ENCODE measurements at regions not wholly inside any gene's neighbourhood (a gene's known extent, or its start where the extent isn't known, plus 50 kb on each side); places are given as distances from the start of the nearest gene placed in this dataset.

DNA sequence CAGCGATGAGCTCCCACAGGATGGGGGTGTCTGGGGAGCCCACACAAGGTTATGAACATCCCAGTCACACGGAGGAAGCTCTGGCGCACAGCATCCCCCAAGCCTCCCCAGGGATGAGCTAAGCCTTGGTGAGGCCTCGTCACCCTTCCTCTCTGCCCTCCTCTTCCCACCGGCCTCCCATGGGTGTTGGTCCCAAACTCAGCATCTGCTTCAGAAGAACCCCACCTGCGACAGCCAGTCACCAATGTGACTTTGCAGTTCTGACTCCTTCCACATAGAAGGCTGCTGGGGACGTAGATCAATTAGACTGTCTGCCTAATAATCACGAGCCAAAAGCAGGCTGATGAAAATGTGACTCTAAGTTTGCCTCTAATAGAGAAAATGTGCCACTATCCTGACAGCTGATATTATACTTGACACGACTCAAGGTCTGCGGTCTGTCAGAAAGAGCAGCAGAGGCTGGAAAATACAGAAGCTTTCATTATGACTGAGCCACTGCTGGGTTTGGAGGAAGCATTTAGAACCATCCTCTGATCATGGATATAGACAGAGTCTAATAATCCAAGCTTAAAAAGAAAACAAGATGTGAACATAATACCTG, 116.0 kb upstream of the PFKP start:
- DNase-seq (ENCODE audit: low spot score) = no peak

DNA sequence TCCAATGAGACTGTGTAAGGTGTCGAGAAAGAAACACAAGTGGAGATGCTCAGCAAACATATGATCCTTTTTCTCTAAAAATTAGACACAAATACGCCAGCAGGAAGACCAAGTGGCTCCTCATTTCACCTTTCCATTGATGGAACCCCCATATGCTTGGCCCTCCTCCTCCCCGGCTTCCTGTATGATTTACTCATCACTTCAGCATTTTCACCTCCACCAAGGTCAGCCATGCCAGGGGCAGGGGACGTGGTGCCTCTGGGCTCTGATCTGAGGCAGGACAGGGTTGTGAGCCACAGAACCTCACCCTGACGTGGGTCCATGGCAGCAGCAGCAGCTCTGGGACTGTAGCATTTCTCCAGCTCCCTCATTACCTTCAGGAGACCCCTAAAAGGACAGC, 116.8 kb upstream of the PFKP start:
- DNase-seq (ENCODE audit: low spot score) = no peak

DNA sequence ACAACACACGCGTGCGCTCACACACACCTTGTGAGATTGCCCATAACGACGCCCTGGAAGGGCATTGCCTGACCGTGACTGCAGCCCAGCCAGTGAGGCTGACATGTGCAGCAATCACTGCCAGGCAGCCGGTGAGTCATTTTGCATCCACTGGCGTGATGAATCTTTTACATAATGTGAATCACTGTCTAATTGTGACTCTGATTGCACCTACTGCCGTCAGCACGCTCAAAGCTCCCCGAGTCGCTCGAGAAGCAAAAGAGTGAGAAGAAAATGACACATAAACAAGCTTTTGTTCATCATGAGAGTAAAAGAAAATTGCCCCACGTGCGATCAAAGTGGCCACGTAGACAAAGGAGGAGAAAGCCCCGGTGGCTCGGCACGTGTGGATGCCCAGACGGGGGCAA, 117.4 kb upstream of the PFKP start:
- DNase-seq (ENCODE audit: low spot score) = no peak

DNA sequence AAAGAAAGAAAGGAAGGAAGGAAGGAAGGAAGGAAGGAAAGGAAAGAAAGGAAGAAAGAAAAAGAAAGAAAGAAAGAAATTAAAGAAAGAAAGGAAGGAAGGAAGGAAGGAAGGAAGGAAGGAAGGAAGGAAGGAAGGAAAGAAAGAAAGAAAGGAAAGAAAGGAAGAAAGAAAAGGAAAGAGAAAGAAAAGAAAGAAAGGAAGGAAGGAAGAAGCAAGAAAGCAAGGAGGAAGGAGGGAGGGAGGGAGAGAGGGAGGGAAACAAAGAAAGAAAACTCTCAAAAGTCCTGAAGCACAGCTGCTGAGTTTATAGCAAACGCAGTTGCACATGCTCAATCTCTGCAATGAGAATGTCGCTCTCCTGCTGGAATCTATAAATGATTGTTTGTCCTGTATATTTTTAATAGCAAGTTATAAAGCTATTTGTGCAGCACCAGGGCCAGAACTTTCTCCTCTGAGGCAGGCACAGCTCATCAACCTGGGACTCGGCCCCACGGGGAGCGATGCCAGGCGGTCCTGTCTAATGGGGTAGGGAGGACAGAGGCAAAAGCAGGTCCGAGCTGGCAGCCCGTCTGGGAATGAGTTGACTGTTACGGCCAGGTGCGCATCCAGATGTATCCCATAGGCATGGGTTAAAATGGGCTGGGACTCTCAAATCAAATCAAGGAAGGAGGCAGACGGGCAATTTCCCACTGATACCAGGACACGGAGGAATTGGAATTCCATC, 118.0 kb upstream of the PFKP start:
- DNase-seq (ENCODE audit: low spot score) = no peak

DNA sequence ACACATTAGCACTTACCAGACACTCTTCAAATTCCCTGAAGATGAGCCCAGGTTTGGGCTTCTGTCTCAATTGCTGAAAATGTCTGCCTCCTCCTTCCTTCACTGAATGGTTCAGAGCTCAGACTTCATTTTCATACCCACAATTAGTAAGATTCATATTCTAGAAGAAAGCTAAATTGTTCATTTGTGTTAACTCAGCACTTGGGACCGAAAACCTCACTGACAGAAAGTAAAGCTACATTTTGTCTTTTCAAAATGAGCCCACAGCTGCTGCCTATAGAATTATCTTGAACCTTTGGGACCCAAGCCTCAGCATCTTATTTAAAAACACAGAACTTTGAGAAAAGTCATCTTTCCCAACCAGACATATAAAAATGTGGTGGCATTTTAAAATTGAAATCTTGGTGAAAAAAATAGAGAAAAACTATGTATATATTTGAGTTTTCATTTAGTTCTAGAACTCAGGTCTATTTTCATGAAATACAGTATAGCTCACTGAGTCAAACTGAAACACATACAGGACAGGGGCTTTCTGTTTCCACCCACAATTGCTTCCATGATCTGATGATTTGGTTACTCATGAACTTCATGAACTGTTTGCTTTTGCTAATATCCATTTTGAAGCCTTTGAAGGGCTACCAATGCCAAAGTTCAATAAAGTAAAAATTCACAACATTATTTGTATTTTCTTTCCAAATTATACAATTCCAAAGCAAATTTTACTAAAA, 119.1 kb upstream of the PFKP start:
- no peak for DNase-seq (ENCODE audit: low spot score)

DNA sequence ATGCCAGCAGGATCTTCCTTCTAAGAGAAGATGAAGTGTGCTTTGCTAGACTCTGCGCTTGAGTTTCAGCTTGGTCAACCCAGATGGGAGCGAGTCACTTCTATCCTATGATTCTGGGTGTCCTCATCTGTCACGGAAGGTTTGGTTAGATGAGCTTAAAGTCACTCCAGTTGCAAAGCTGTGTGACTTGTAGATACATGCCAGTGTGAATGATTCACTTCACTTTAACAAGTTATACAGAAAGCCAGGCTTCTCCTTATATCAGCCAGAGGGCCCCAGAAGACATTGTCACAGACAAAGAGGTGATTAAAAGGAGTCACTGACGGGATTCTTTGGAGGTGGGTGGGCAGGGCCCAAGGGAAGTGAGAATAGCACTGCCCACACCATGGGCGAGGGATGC, 122.6 kb upstream of the PFKP start:
- no peak for DNase-seq (ENCODE audit: low spot score)

DNA sequence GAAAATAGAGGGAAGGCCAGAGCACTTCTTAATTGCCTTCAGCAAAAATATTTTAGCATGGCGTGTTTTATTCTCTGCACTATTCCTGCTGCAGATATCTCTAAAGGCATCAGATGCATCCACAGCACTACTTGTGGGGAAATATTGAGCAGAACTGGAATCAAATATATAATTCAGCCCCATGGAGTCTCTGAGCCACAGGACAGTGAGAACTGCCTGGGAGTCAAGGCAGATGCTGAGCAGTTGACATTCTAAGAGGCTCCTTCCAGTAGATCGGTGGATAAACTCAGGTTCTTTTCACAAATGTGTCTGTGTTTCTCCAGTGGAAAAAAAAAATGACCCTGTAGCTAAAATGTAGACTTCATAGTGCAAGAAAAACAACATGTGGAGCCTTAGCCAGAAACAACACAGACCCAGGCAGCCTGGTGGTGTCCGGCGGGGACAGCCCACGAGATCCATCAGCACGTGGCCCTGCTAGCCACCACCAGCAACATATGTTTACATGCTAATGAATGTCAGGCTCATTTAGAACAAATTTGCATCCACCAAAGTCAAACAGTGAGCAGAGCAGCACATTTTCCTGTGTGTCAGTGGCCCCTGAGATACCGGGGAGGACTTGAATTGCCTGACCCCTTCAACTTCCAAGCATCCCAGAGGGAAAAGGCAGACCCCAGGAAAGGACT, 123.3 kb upstream of the PFKP start:
- no peak for DNase-seq (ENCODE audit: low spot score)

DNA sequence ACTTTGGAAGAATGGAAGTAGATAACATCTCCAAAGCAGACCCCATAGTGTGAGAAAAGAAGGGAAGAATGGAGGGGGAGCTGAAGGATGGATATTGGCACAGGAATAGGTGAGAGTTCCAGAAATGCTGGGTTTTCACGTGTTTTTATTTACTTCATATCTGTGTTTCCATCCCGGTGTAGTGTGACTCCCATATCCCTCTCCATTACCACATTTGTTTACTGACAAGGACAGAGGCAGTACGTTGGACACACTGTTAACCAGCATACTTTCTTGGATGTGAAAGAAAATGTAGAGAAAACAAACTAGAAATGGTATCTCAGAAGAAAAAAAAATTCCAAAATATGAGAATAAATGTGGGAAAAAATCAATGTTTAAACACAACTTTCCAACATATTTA, 124.4 kb upstream of the PFKP start:
- DNase-seq (ENCODE audit: low spot score) = no peak

DNA sequence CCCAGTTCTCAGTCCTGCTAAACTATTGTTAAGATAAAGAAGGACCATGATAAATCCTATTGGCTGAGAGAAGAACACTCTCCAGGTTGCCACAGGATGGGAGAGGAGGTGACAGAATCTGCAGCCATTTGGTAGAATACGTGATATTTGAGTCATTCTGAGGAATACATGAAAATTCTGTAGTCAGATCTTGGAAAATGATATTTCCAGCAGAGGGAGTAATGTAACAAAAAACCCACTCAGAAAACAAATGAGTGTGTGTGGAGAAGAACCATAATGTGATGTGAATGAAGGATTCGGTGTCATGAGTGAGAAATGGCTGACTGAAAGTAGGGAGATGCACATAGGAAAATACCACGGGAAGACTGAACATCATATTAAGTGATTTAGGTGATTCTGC, 128.5 kb upstream of the PFKP start:
- DNase-seq (ENCODE audit: low spot score) = no peak

DNA sequence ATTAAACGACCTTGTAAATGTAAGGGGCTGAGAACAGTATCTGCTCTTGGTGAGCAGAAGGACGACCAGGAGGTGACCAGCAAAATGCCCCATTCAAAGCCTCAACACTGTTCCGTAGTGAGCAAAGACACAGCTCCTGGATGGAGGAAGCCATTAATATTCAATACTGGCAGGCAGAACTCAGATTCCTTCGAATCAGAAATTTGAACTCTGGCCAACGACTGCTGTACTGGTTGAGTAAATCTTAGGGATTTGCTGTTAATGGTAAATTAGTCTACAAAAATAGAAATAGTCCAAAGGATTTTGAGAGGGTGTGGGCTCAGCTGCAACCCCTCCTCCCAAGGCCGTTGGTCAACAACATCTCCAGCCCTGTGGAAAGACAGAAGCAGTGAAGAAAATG, 130.5 kb upstream of the PFKP start:
- DNase-seq (ENCODE audit: low spot score) = no peak

DNA sequence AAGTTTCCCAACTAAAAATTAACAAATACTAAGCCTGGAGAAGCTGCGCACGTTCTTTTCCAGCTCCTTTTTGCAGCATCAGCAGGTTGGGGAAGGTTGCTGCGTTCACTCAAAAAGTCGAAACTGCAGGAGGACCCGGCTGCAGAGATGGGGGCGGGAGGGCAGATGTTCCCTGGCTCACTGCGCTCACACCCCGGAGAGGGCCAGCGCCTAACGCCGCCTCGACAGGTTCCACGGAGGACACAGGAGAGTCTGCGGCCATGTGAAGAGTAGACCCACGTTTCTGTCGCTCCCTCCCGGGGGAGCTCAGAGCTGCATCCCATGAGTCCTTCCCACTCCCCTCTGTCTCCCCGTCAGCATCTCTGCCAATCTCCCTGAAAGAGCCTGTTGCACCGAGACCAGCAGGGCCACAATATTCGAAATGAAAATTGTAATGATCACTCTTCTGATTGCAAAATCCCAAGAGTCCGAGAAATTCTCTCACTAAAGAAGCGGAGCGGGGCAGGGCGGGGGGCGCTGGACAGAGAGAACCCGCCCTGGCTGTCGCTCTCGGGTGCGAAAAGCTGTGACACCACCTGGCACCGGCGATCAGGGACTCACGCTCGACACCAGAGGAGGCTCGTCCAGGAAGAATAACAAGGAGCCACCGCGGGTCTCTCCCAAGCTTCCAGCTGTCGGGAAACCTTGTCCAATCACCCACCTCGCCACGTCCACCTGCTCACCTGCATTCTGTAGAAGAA, 131.5 kb upstream of the PFKP start:
- DNase-seq (ENCODE audit: low spot score) = no peak

DNA sequence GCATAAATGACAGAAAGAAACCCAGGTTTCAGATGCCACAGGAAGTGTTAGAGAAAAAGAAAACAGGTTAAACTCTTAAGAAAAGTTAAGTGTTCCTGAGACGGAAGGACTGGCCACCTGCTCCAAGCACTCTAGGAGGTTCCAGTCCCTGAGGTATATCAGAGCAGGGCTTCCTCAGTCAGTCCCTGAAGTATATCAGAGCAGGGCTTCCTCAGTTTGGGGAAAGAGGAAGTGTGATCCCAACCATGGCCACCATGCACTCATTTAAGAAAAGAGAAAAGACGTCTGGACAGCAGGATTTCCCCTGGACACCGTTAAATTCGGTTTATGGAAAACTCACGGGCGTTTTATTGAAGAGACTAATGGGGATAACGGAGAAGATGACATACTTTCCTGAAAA, 133.4 kb upstream of the PFKP start:
- DNase-seq (ENCODE audit: low spot score) = no peak

DNA sequence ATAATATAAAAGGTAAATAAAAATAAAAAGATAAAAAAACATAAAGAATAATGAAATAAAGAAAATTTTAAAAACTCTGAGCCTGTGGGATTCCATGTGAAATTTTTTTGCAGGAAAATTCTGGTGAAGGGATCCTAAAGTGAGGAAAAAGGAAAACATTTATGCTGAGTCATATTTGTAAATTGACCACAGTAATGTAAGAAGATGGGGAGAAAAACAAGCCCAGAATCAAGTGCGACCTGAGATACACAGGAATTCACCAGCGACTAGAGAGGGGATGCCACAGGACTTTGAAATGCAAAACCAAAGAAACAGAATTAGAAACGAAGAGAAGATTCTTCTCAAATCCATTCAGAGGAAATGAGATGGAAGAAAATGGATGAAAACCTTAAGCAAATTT, 133.8 kb upstream of the PFKP start:
- DNase-seq (ENCODE audit: low spot score) = no peak

DNA sequence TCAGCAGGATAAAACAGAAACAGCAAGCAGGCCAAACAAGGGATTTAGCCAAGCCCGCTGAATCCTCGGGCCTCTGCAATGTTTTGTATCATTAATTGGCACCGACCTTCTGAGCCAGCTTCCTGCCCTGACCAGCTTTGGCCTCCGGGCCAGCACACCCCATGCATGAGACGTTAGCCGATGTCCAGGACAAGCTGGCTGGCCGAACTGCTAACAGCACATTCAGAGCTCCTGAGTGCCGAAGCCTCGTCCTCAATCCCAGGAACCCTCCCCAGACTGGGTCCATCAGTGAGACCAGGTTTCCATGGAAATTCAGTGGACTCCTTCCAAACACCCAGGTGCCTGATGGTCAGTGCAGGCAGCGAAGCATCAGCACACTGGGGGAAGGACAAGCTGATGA, 134.3 kb upstream of the PFKP start:
- no peak for DNase-seq (ENCODE audit: low spot score)

DNA sequence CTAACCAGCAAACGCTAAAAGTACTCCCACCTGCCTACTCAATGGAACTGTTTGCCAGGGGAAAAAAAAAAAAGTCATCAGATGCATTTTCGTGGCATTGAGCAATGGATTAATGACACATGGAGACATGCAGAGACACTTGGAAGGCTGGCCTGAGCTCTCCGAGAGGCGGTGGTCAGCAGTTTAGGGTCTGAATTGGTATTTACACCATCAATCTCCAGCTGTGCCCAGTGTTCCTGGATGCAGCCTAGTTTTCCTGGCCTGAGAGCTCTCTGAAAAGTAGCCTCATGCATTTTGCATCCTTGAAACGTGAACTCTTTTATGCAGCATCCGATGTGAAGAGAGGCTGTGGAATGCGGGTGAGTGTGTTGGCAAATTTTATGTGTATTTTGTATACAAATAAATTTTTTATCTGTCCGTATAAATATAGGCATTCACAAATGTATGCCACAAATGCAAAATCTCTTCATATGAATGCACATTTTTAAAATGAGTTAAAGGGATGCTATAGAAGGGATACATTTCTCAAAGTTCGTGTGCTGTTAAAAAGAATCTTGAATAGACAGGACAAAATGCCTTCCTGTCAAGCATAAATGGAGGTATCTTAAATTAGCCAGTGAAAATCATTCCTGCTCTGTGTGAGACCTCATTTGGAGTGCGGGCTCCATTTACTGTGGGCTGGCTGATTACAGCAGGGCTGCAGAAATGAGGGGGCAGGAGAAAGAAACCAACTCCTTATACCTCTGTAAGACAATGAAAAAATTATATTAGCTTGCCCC, 137.7 kb upstream of the PFKP start:
- no peak for DNase-seq (ENCODE audit: low spot score)

DNA sequence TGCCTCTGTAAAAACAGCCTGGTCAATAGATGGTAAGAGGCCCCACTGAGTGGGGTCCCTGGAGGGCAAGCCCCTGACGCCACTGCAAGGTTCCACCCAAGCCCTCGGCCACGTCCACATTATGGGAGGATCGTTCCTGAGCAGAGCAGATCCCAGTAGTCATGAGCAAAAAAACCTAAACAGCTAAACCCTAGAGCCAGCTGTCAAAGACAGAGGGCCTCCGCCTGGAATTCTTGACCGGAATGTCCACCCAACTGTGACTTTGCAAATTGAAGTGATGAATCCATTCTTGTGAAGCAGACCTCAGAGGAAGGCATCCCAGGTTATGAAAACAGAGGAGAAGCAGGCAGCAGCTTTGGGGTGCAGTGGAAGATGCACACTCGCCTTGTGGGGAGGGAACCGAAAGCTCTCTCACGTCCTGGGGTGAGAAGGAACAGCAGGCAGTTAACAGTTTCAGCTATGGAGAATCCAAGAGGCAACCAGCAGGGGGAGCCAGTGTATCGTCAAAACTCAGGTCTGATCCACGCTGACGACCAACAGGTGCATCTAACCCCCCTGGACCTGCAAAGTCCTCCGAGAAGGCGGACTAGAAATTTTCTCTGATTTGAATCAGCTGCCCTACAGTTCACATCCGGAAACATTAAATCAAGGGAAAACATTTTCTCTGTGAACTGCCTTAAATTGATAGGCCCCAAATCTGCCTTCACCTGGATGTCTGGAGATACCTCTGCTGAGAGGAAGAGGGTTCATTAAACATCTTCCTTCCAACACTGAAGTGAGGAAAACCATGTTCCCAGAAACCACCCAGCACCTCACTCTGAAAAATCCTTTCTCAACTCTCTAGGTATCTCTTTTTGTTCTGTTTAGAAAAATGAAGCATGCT, 139.1 kb upstream of the PFKP start:
- DNase-seq (ENCODE audit: low spot score) = peak; percentile 61

DNA sequence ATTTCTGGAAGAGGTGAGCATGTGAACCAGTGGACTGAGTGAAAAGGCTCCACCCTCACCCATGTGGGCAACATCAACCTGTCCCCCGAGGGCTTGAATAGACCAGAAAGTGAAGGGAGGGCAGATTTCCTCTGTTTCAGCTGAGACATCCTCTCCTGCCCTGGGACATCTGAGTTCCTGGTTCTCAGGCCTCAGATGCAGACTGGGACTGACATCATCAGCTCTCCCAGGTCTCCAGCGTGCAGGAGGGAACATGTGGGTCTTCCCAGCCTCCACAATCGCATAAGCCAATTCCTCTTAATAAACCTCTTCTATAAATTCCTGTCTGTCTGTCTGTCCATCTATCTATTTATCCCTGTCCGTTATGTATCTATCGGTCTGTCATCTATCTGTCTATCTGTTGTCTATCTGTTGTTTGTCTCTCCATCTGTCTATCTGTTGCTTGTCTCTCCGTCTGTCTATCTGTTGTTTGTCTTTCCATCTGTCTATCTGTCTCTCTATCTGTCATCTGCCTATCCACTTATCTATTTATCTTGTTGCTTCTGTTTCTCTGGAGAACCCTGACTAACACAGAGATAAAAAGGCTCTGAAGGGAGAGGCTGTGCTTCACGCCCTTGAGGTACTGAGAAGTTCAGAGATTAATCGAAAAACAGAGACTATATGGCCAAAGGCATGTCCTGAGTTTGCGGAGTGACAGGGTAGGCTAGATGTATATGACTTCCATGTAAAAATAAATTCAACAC, 140.3 kb upstream of the PFKP start:
- no peak for DNase-seq (ENCODE audit: low spot score)

DNA sequence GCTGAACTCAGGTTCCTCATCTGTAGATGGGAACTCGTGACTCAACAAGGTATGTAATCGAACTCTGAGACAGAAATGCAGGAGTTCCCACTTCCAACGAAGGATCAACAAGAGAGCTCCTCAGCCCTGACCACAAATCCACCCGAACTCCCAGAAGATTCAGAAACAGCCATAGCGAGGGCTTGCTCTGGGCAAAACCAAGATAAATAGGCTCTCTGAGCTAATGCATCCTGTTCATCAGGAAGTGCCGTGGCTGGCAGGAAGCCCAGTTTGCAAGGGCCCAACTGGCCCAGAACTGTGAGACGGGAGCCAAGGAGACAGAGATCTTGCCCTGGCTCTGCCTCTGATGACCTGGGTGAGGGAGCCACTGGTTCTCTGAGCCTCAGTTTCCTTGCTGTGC, 141.7 kb upstream of the PFKP start:
- DNase-seq (ENCODE audit: low spot score) = no peak

DNA sequence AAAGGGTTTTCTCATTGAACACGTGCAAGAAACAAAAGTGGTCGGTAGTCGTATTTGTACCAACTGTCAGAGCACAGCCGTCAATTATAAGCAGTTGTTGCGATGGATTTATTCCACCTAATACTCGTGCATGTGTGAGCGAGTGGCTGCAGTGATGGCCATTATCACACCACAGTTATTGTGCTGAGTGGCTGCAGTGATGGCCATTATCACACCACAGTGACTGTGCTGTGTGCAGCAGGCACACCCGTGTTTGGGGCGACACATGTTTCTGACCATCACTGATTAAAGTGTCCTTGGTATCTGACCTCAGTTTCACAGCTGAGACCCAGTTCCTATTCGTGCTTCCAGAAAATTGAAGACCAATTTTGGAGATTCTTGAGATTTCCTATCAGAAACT, 142.9 kb upstream of the PFKP start:
- DNase-seq (ENCODE audit: low spot score) = no peak

Measured in SK-N-DZ (cell line).